Heart left ventricle (tissue), 16 donors: ENCODE measurements at regions not wholly inside any gene's neighbourhood (a gene's known extent, or its start where the extent isn't known, plus 50 kb on each side); places are given as distances from the start of the nearest gene placed in this dataset.
A peak's percentile ranks its signal among the peaks of the same experiment; 100 is the strongest.

Experiments
- ATAC-seq, 4 donors: fragments of 200-7000 bp; cut with Tn5 transposase; one replicate each; pipeline ENCODE4 v1.9.1; 2020 to 2022; ENCODE audit warnings: moderate library complexity in 4 of 4, mild to moderate bottlenecking in 3 of 4, moderate number of reproducible peaks in 1 of 4
- DNase-seq, 5 donors: peaks; one replicate each; pipeline ENCODE4 v3.0.0-alpha.2; 2020
- H3K27ac ChIP-seq, 12 donors: fragments of 200-600 bp; sonication (generic) in 4 of 12; one replicate each; pipeline versions ENCODE4 v1.5.0 to v1.8.0; 2016 to 2022; ENCODE audit warnings: mild to moderate bottlenecking in 2 of 12
- H3K27me3 ChIP-seq, 9 donors: fragments of 200-600 bp; sonication (generic) in 2 of 9; one replicate each; pipeline versions ENCODE4 v1.5.1 to v1.8.0; 2016 to 2022; ENCODE audit warnings: mild to moderate bottlenecking in 3 of 9
- H3K36me3 ChIP-seq, 9 donors: fragments of 200-600 bp; sonication (generic) in 2 of 9; one replicate each; pipeline versions ENCODE4 v1.5.0 to v1.8.0; 2018 to 2022; ENCODE audit warnings: mild to moderate bottlenecking in 2 of 9
- H3K4me1 ChIP-seq, 12 donors: fragments of 200-600 bp; sonication (generic) in 4 of 12; one replicate each; pipeline versions ENCODE4 v1.5.0 to v1.8.0; 2016 to 2022; ENCODE audit warnings: mild to moderate bottlenecking in 3 of 12
- H3K4me3 ChIP-seq, 12 donors: fragments of 200-600 bp; sonication (generic) in 4 of 12; one replicate each; pipeline versions ENCODE4 v1.5.0 to v1.8.0; 2017 to 2022; ENCODE audit warnings: mild to moderate bottlenecking in 9 of 12, moderate library complexity in 4 of 12
- H3K9me3 ChIP-seq, 12 donors: fragments of 200-600 bp; sonication (generic) in 4 of 12; one replicate each; pipeline versions ENCODE4 v1.5.0 to v1.8.0; 2016 to 2022; ENCODE audit warnings: mild to moderate bottlenecking in 1 of 12
- CTCF ChIP-seq, 12 donors: fragments of 200-600 bp; sonication (generic) in 4 of 12; IDR thresholded peaks; one replicate each; pipeline versions ENCODE4 v1.5.0 to v1.8.0; 2018 to 2022; ENCODE audit warnings: antibody characterized with exemption in 12 of 12, mild to moderate bottlenecking in 5 of 12
- POLR2A ChIP-seq, 2 donors: fragments of 450-650 bp; IDR thresholded peaks; one replicate each; pipeline ENCODE4 v1.6.1; 2017; ENCODE audit warnings: antibody characterized with exemption in 2 of 2, mild to moderate bottlenecking in 2 of 2, moderate library complexity in 2 of 2
- WGBS, 4 donors: extraction: QIAGEN DNeasy Blood & Tissue Kit in 2 of 4; methylation state at CpG; one replicate each; pipeline versions ENCODE4 v1.1.5 to v1.1.7; 2013 to 2018; 5-methylcytosine and 5-hydroxymethylcytosine counted together
- intact Hi-C, 10 donors: fragments of 100-400 bp; cut with DNase I; formaldehyde crosslinking; loops; one replicate each; pipeline versions ENCODE4 v1.11.1 to v1.14.2; 2022
- donor health status: ischemic (EF 13 %, LVEDD 7.1; RV severe dilation, severe dysfunction).
- donor health status: healthy with polysubstance abuse.
- donor health status: DM: no; HTN: yes; CAD: no.
- donor health status: DM: no; HTN: no; CAD: no.
- donor health status: ischemic (EF 25% LVEDD 6.9; RV normal size, moderate dysfunction).
- donor health status: ischemic (EF 25% LVEDD 5.7; RV mildly dilated, moderate dysfunction).
- donor health status: healthy.
- donor health status: DM: yes; HTN: yes; CAD: no.
- donor health status: ischemic (EF 35%, LVEDD 5.7; RV mildly dilated, moderate dysfunction).
- donor health status: nonischemic (EF 11% LVEDD 7.7; RV severe dilation, severe dysfunction).
- donor health status: DM: yes; HTN: yes; CAD: no.
- donor health status: PGD.
- donor health status: ischemic (EF 29% LVEDD 5.4; RV normal size, mild dysfunction).
- donor health status: nonischemic (EF 23%, LVEDD 6.1; RV moderate dilation, normal function).

DNA sequence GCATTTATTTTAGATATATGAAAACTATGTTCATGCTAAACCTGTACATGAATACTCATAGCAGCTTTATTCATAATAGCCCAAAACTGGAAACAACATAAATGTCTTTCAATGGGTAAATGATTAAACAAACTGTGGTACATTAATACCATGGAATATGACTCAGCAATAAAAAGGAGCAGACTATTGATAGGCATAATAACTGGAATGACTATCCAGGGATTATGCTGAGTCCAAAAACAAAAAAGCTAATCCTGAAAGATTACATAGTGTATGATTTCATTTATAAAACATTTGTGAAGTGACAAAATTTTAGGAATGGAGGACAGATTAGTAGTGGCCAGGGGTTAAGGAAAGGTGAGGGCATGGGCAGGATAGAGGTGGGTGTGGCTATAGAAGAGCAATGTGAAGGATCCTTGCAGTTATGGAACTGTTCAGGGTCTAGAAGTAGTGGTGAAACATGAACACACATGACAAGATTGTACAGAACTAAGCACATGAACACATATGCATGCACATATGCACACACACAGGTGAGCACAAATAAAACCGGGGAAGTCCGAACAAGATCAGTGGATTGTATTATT, 61.1 kb upstream of the CDKN3 start:
- ATAC-seq = no peak
- intact Hi-C loops = loop anchor here in 3 of 10 donors (10.0 kb wide), 3 partner anchors 161 to 1041 kb away; partner anchors contain the start of gene BMP4 (in 1 of the 3)
- H3K4me3 ChIP-seq = no peak overlapping the region

DNA sequence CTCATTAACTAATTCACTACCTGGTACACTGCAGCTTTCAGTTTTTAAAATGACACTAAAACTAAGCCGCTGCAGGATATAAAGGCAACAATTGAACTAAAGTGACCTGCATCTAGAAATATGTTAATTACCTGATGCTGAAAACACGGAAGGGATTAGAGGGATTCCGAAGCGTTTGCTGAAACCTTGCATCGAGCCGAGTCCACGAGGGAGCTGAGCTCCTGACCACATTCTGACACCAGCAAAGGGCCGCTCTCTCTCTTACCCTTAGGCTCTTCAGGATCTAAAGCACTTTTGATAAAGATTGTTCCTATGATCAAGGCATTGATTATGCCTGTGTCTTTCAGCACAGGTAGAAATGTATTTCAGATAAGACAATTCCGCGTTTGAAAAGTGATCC, 59.5 kb upstream of the CDKN3 start:
- DNase-seq = no peak
- WGBS, 4 donors = 68 to 79% (median 70%) methylated on average over 10 of the region's 10 CpGs
- Histone ChIP-seq H3K27me3 (no peaks in the 10 kb centered on the region), H3K27ac (no peak overlapping the region), H3K4me3 (no peak overlapping the region), H3K36me3 (no peaks in the 10 kb centered on the region), H3K9me3 (no peaks in the 10 kb centered on the region), H3K4me1 (no peaks in the 10 kb centered on the region)
- ATAC-seq = no peak
- intact Hi-C loops = loop anchor here in 3 of 10 donors (10.0 kb wide), 3 partner anchors 163 to 1043 kb away; partner anchors contain the start of gene BMP4 (in 1 of the 3)
- no peak for TF ChIP-seq POLR2A (IDR thresholded peaks at IDR 0.05)
- TF ChIP-seq CTCF (IDR thresholded peaks at IDR 0.05) = no peak

More for the DNA sequence above, 61.1 kb upstream of the CDKN3 start:
- Histone ChIP-seq H3K27me3 (no peaks in the 10 kb centered on the region), H3K4me1 (peaks cover 0 to 6% (median 0%) of the 10 kb centered on the region in 12 donors), H3K27ac (no peak overlapping the region), H3K36me3 (no peaks in the 10 kb centered on the region), H3K9me3 (no peaks in the 10 kb centered on the region)
- no peak for DNase-seq
- TF ChIP-seq CTCF (IDR thresholded peaks at IDR 0.05) (no peak), POLR2A (IDR thresholded peaks at IDR 0.05) (no peak)
- WGBS, 4 donors = 94 to 100% (median 97%) methylated on average over 2 of the region's 2 CpGs

GRCh38 chr14:54338696-54339317, 58.0 kb upstream of the CDKN3 start:
- Histone ChIP-seq H3K36me3 (no peaks in the 10 kb centered on the region), H3K27me3 (no peaks in the 10 kb centered on the region), H3K27ac (no peak overlapping the region), H3K4me1 (peaks cover 0 to 9% (median 0%) of the 10 kb centered on the region in 12 donors), H3K4me3 (no peak overlapping the region), H3K9me3 (no peaks in the 10 kb centered on the region)
- 55 to 66% (median 61%) methylated on average over 6 of the region's 6 CpGs for WGBS, 4 donors
- DNase-seq (no peak), ATAC-seq (no peak)
- intact Hi-C loops = loop anchor here in 3 of 10 donors (10.0 kb wide), 3 partner anchors 164 to 1044 kb away; partner anchors contain the start of gene BMP4 (in 1 of the 3)
- TF ChIP-seq CTCF (IDR thresholded peaks at IDR 0.05) (peak in 8 of 12 donors; percentile 13 to 45 (median 26)), POLR2A (IDR thresholded peaks at IDR 0.05) (no peak)

GRCh38 chr14:54339771-54340170, 57.0 kb upstream of the CDKN3 start:
- DNase-seq (no peak), ATAC-seq (no peak)
- no peak overlapping the region for H3K27ac ChIP-seq
- intact Hi-C loops = loop anchor here (5.0 to 10.0 kb wide), 7 partner anchors 165 to 1045 kb away; partner anchors contain the start of gene BMP4 (in 3 of the 10)
- 78 to 83% (median 79%) methylated on average over 2 of the region's 2 CpGs for WGBS, 4 donors
- H3K9me3 ChIP-seq = no peaks in the 10 kb centered on the region
- H3K36me3 ChIP-seq = no peaks in the 10 kb centered on the region
- no peak for TF ChIP-seq POLR2A (IDR thresholded peaks at IDR 0.05)
- TF ChIP-seq CTCF (IDR thresholded peaks at IDR 0.05) = no peak
- no peaks in the 10 kb centered on the region for H3K27me3 ChIP-seq
- H3K4me1 ChIP-seq = peaks cover 0 to 11% (median 0%) of the 10 kb centered on the region in 12 donors
- H3K4me3 ChIP-seq = no peak overlapping the region
